ENCODE measurements at regions not wholly inside any gene's neighbourhood (a gene's known extent, or its start where the extent isn't known, plus 50 kb on each side); places are given as distances from the start of the nearest gene placed in this dataset.
"Not testable (repeated sequence)": the region's sequence is repeated elsewhere in the genome, so short reads cannot be mapped to it uniquely, and the experiment has no call there.

DNA sequence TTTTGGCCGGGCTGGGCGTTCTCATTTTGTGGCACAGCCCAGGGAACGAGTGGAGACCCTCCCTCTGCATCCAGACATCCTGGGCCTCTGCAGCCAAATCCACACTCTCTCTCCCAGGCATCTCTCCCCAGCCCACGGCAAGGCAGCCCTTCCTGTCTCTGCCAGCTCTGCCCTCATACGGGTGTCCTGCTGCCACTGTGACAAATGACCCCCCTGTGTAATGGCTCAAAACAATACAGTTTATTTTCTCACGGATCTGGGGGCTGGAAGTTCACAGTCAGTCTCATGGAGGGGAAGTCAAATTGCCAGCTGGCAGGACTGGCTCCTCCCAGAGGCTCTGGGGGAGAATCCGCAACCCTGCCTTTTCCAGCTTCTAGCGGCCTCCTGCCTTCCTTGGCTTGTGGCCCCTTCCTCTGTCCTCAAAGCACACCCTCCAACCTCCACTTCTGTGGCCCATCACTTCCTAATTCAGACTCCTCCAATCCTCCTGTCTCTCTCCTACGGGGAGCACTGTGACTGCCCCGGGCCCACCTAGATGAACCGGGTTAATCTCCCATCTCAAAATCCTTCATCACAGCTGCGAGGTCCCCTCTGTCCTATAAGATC is 70.2 kb upstream of the COL5A1 start:
- 79% methylated on average over 12 of the region's 12 CpGs for WGBS
- H3K36me3 ChIP-seq (ENCODE audit: insufficient read depth): no peaks in the 10 kb centered on the region
- no peak for DNase-seq (ENCODE audit: extremely low spot score)
- H3K27ac ChIP-seq (ENCODE audit: low read depth): no peak overlapping the region
- H3K4me3 ChIP-seq (ENCODE audit: low read depth, low read length): no peak overlapping the region
- H3K4me1 ChIP-seq (ENCODE audit: insufficient read depth): no peaks in the 10 kb centered on the region

DNA sequence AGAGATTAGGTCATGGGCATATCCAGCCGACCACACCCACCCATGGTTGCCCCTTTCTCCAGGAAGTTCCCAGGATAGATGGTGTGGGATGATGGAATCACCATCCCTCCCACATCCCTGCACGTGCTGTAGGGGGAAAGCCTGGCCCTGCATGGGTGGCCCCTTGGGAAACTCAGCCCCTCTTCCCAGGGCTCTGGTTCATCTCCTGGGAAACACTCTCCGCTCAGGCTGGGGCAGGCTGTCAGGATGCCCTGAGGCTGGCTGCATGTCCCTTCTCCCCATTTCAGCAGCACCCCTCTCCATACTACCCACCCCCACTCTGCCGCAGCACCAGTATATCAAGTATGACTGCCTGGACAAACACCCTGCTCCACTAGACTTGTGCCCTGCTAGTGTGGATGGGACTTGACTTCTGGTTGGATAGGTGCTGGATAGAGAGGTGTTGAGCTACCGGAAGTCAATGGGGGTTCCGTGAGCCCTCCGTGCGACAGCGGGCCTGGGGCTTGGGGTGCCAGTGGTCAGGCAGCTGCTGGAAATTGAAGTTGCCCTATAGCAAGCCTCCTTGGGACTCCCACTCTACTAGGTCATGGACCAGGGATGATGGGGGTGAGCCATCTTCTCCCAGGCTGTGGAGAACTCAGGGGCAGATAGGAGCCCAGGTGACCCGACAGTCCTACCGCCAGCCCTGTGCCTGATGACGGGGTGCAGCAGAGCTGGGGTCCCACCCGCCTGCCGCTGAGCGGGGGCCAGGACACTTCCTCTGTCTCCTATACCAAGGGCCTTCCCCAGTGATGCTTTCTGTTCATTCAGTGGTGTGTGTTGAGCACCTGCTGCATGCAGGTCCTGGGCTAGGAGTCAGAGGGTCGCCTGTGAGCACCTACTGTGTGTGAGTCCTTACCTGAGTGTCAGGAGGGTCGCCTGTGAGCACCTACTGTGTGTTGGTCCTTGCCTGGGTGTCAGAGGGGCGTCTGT is 69.4 kb upstream of the COL5A1 start:
- DNase-seq (ENCODE audit: extremely low spot score): no peak
- H3K36me3 ChIP-seq (ENCODE audit: insufficient read depth): no peaks in the 10 kb centered on the region
- 95% methylated on average over 18 of the region's 18 CpGs for WGBS

DNA sequence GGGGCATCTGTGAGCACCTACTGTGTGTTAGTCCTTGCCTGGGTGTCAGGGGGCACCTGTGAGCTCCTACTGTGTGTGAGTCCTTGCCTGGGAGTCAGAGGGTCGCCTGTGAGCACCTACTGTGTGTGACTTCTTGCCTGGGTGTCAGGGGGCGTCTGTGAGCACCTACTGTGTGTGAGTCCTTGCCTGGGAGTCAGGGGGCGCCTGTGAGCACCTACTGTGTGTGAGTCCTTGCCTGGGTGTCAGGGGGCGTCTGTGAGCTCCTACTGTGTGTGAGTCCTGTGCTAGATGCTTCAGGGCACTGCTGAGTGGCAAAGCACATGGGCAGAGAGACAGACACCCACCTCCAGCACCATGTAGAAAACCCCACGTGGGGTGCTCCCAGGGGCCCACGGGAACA is 66.9 kb upstream of the COL5A1 start:
- H3K4me1 ChIP-seq (ENCODE audit: insufficient read depth); H3K27ac ChIP-seq (ENCODE audit: low read depth); DNase-seq (ENCODE audit: extremely low spot score); H3K4me3 ChIP-seq (ENCODE audit: low read depth, low read length); H3K36me3 ChIP-seq (ENCODE audit: insufficient read depth): not testable (repeated sequence)
- 72% methylated on average over 6 of the region's 6 CpGs for WGBS

More for the DNA sequence above, 69.4 kb upstream of the COL5A1 start:
- H3K4me3 ChIP-seq (ENCODE audit: low read depth, low read length): no peak overlapping the region
- no peak overlapping the region for H3K27ac ChIP-seq (ENCODE audit: low read depth)
- H3K4me1 ChIP-seq (ENCODE audit: insufficient read depth): no peaks in the 10 kb centered on the region

DNA sequence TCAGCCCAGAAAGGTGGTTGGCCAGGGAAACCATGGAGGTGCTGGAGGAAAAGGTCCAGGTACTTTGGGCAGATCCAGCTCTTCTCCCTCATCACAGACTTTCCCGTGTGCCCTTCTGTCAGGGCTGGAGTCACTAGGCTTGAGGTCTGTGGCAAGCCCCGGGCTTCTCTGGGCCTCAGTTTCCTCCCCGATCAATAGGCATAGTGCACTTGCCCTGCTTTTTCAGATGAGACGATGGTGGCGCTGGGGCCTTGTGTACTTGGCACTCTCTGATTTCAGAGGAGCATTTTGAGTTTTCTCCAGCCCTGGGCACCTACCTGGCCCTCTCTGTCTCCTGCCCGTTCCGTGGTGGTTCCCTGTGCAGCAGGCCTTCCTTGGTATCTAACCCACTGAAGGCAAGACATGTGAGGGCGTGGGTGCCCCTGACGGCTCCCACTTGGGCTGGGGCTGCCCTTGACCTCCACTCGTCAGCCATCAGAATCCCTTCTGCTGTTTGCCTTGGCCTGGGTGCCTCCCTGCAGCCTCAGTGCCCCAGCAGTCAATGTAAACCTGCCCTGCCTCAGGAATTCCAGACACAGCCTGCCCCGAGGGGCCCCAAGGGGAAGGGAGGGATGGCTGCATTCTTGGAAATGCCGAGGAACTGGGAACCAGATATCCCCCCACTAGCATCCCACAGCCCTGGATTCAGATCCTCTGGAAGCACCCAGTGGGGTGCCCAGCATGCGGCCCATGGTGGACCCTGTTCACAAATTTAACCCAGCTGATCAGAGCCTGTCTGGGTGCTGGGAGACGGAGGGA is 66.3 kb upstream of the COL5A1 start:
- no peaks in the 10 kb centered on the region for H3K4me1 ChIP-seq (ENCODE audit: insufficient read depth)
- WGBS: 72% methylated on average over 14 of the region's 14 CpGs
- no peaks in the 10 kb centered on the region for H3K36me3 ChIP-seq (ENCODE audit: insufficient read depth)
- H3K4me3 ChIP-seq (ENCODE audit: low read depth, low read length): no peak overlapping the region
- no peak overlapping the region for H3K27ac ChIP-seq (ENCODE audit: low read depth)
- no peak for DNase-seq (ENCODE audit: extremely low spot score)

DNA sequence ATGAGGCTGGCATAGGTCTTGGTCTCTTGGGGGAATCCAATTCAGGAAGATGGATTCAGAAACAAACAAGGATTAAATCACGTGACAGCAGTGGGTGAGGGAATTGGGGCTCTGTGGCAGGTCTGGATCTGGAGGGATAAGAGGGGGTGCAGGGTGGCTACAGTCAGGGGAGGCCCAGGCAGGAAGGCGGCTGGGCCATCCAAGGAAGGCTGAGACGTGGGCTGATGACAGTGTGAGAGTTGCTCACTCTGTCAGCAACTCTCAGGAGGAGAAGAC is 65.8 kb upstream of the COL5A1 start:
- no peaks in the 10 kb centered on the region for H3K36me3 ChIP-seq (ENCODE audit: insufficient read depth)
- no peaks in the 10 kb centered on the region for H3K4me1 ChIP-seq (ENCODE audit: insufficient read depth)
- no peak overlapping the region for H3K27ac ChIP-seq (ENCODE audit: low read depth)
- no peak for DNase-seq (ENCODE audit: extremely low spot score)
- no peak overlapping the region for H3K4me3 ChIP-seq (ENCODE audit: low read depth, low read length)
- 76% methylated on average over 3 of the region's 3 CpGs for whole genome bisulfite sequencing

DNA sequence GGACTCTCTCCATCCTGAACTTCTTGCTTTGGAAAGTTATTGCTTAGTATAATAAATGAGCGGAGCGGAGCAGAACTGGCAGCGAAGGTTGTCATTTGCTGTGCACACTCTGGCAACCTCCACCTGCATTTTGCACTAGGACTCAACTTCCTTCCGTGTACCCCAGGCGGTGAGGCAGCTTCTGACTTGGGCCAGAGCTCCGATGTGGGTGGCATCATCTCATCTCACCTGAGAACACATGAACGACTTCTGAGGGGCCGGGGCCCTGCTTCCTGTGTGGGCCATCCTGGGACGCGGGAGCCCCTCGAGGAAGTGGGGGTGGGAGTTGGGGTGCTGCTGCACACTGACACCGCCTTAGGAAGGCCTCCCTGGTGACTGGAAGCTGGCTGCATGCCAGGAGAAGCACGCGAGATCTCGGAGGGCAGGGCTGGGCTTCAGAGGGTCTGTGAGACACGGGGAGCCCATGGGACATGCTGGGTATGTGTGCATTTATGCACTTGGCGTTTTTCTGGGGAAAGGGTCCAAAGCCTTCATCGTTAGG is 56.5 kb upstream of the COL5A1 start:
- 60% methylated on average over 18 of the region's 18 CpGs for WGBS
- H3K4me3 ChIP-seq (ENCODE audit: low read depth, low read length): no peak overlapping the region
- H3K4me1 ChIP-seq (ENCODE audit: insufficient read depth): no peaks in the 10 kb centered on the region
- H3K27ac ChIP-seq (ENCODE audit: low read depth): no peak overlapping the region
- H3K36me3 ChIP-seq (ENCODE audit: insufficient read depth): no peaks in the 10 kb centered on the region
- DNase-seq (ENCODE audit: extremely low spot score): no peak

DNA sequence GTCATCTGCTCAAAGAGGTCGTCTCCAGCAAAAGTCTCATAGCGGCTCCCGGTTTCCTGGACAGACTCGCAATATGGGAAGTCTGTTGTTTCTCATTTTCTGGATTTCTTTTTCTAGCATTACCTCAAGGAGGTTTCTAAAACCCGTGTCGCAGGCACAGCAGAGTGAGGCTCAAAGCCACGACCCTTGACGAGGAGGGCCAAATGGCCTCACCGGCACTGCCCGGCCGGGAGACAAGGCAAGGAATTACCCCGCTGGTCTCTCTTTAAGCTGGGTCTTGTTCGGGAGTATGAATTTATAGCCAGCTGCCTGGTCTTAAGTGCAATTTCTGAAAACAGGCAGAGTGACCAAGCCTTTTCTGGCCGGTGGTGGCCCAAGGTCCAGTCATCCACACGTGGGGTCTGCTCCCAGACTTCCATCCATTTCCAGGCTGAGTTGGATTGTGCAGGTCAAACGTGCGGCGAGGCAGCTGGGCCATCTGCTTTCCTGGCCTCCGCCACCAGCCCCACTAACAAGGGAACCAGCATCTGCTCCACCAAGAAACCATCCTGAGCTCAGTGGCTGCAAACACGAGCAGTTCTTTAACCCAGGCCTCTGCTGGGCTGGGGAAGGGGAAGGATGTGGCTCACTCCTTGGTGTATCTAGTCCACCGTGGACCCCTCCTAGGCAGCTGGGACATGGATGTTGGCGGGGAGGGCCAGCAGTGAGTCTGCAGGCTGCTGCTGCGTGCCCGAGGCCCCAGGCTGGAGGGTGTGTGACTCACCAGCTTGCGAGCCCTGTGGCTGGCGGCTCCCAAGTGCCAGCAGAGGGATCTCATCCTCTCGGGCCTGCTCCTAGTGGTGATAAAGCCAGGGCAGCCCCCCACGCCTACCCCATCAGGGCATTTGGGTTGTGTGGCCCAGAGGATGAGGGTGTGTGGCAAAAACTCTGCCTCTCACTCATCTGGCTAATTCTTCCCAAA is 55.6 kb upstream of the COL5A1 start:
- WGBS: 85% methylated on average over 28 of the region's 28 CpGs
- Histone ChIP-seq H3K4me1 (ENCODE audit: insufficient read depth) (no peaks in the 10 kb centered on the region), H3K27ac (ENCODE audit: low read depth) (no peak overlapping the region), H3K4me3 (ENCODE audit: low read depth, low read length) (no peak overlapping the region), H3K36me3 (ENCODE audit: insufficient read depth) (no peaks in the 10 kb centered on the region)
- DNase-seq (ENCODE audit: extremely low spot score): no peak

DNA sequence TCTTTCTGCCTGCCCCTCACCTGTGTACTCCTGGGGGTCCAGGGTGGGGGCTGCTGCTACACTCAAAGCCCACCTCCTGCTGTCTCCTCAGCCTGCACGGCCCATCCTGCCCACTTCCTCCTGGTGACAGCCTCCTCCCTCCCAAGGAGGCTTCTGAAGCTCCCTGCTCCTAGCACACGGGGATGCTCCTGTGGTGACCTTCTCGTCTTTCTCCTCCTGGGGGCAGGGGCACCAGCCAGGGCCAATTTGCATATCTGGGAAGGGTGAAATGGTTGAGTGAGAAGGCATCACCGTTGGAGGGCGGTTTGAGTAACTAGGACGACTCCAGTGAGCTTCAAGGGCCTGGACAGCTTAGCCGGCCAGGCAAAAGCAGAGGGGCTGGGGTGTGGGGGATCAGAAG is 51.9 kb upstream of the COL5A1 start:
- Histone ChIP-seq H3K27ac (ENCODE audit: low read depth) (no peak overlapping the region), H3K4me3 (ENCODE audit: low read depth, low read length) (no peak overlapping the region), H3K4me1 (ENCODE audit: insufficient read depth) (no peaks in the 10 kb centered on the region), H3K36me3 (ENCODE audit: insufficient read depth) (no peaks in the 10 kb centered on the region)
- 84% methylated on average over 7 of the region's 7 CpGs for WGBS
- DNase-seq (ENCODE audit: extremely low spot score): no peak

DNA sequence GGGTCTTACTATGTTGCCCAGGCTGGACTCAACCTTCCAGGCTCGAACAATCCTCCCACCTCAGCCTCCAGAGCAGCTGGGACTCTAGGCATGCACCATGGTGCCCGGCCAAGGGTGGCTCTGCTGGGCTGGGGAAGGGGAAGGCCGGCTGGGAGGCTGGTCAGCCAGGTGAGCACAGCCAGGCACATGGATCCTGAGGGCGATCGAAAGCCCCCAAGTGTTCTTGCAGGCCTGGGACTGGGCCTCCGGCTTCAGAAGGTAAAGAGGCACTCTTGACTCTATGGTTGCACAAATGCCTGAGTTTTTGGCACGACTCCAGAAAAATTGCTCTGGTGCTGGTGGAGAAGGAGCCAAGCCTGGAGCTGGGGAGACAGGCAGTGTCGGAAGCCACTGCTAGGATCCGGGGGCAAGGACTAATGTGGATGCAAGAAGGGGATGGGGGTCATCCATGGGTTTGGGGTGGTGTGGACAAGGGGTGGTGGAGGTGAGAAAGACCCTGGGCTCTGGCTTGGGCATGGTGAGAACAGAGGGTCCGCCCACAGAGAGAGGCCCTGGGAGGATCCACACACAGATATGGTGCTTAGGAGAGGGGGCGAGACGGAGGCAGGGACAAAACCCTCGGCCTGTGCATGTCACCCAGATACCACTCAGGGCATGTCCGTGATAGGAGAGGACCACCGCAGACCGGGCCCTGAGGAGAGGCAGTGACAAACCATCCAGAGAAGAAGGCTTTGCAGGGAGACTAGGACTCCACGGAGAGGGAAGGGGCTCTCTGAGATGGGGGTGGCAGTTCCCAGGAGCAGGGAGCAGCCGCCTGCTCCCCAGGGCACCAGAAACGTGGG is 51.1 kb upstream of the COL5A1 start:
- no peak overlapping the region for H3K4me3 ChIP-seq (ENCODE audit: low read depth, low read length)

DNA sequence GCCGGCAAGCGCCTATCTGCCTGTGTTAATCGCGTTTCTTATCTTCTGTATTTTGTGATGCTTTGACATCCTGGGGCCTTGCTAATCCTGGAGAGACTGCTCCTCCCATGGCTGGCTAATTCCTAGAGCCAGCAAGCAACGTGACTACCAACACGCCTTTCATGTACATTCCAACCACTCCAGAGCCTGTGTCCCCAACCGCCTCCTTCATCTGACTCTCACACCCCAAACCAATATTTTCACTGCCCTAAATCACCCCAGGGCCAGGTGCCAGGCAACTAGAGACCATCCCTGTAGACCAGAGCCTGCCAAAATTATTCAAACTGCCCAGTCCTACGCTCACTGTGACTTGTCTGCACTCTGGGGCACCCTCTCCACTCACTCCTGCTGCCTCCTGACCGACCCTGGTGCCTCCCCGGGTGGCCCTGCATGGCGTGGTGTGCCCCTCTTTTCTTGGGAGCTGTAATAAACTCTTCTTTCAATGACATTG is 50.5 kb upstream of the COL5A1 start:
- H3K4me3 ChIP-seq (ENCODE audit: low read depth, low read length): no peak overlapping the region
- H3K27ac ChIP-seq (ENCODE audit: low read depth): no peak overlapping the region
- H3K4me1 ChIP-seq (ENCODE audit: insufficient read depth): no peaks in the 10 kb centered on the region
- no peaks in the 10 kb centered on the region for H3K36me3 ChIP-seq (ENCODE audit: insufficient read depth)
- WGBS: 61% methylated on average over 11 of the region's 11 CpGs
- no peak for DNase-seq (ENCODE audit: extremely low spot score)

More for the DNA sequence above, 51.1 kb upstream of the COL5A1 start:
- Histone ChIP-seq H3K36me3 (ENCODE audit: insufficient read depth) (no peaks in the 10 kb centered on the region), H3K4me1 (ENCODE audit: insufficient read depth) (no peaks in the 10 kb centered on the region), H3K27ac (ENCODE audit: low read depth) (no peak overlapping the region)
- 80% methylated on average over 19 of the region's 19 CpGs for WGBS
- no peak for DNase-seq (ENCODE audit: extremely low spot score)

DNA sequence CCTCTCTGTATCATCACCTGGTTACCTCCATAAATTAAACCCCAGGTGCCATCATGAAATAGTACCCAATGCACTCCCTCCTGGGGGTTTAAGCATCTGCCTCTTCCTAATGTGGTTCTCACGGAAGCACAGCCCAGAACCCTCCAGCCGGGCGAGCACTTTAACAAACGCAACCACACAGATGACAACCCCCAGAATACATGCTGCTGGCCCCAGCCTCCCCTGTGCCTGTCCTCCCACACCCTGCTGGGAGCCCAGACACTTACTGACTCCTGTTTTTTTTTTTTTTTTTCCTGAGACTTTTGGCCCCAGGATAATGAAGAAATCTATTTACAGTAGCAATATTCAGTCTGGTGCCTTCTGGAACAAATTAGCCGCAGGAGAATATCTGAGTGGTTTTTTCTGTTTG is 50.0 kb upstream of the COL5A1 start:
- DNase-seq (ENCODE audit: extremely low spot score): no peak
- no peaks in the 10 kb centered on the region for H3K36me3 ChIP-seq (ENCODE audit: insufficient read depth)
- no peak overlapping the region for H3K4me3 ChIP-seq (ENCODE audit: low read depth, low read length)
- H3K27ac ChIP-seq (ENCODE audit: low read depth): no peak overlapping the region
- H3K4me1 ChIP-seq (ENCODE audit: insufficient read depth): no peaks in the 10 kb centered on the region
- 82% methylated on average over 5 of the region's 5 CpGs for WGBS
